ENCODE measurements at regions not wholly inside any gene's neighbourhood (a gene's known extent, or its start where the extent isn't known, plus 50 kb on each side); places are given as distances from the start of the nearest gene placed in this dataset.

GRCh38 chr5:154630410-154630809 is 124.8 kb upstream of the LARP1 start:
- H3K27me3 ChIP-seq = no peaks in the 10 kb centered on the region
- H3K4me1 ChIP-seq = no peaks in the 10 kb centered on the region
- intact Hi-C loops (cut with DNase I) = no loop called here
- H3K27ac ChIP-seq = no peak overlapping the region
- 52 to 55% methylated on average over 4 of the region's 4 CpGs for WGBS, 2 donors
- no peak overlapping the region for H3K4me3 ChIP-seq
- no peaks in the 10 kb centered on the region for H3K36me3 ChIP-seq
- no peaks in the 10 kb centered on the region for H3K9me3 ChIP-seq
- DNase-seq = no peak
- TF ChIP-seq POLR2A (IDR thresholded peaks at IDR 0.05) (no peak), CTCF (IDR thresholded peaks at IDR 0.05) (no peak)

GRCh38 chr5:154628685-154629084 is 126.5 kb upstream of the LARP1 start:
- no peaks in the 10 kb centered on the region for H3K27me3 ChIP-seq
- H3K9me3 ChIP-seq = no peaks in the 10 kb centered on the region
- TF ChIP-seq CTCF (IDR thresholded peaks at IDR 0.05) (no peak), POLR2A (IDR thresholded peaks at IDR 0.05) (no peak)
- no peak for DNase-seq
- 45 to 88% methylated on average over 1 to 2 of the region's 4 CpGs for WGBS, 2 donors
- H3K27ac ChIP-seq = no peak overlapping the region
- H3K4me1 ChIP-seq = no peaks in the 10 kb centered on the region
- intact Hi-C loops (cut with DNase I) = no loop called here
- H3K4me3 ChIP-seq = no peak overlapping the region
- no peaks in the 10 kb centered on the region for H3K36me3 ChIP-seq

- WGBS, 2 donors = 52 to 76% methylated on average over 3 to 5 of the region's 7 CpGs
- H3K4me3 ChIP-seq = no peak overlapping the region
- no peaks in the 10 kb centered on the region for H3K9me3 ChIP-seq
- no peak overlapping the region for H3K27ac ChIP-seq
- no peak for TF ChIP-seq CTCF (IDR thresholded peaks at IDR 0.05)
- TF ChIP-seq POLR2A (IDR thresholded peaks at IDR 0.05) = no peak
- H3K27me3 ChIP-seq = no peaks in the 10 kb centered on the region
- no peaks in the 10 kb centered on the region for H3K4me1 ChIP-seq
- DNase-seq = no peak
- no peaks in the 10 kb centered on the region for H3K36me3 ChIP-seq
- intact Hi-C loops (cut with DNase I) = no loop called here
Measured at GRCh38 chr5:154627698-154628678, 127.2 kb upstream of the LARP1 start.

GRCh38 chr5:154626876-154627557 is 128.2 kb upstream of the LARP1 start:
- WGBS, 2 donors = 80 to 81% methylated on average over 6 to 7 of the region's 7 CpGs
- Histone ChIP-seq H3K4me1 (no peaks in the 10 kb centered on the region), H3K27ac (no peak overlapping the region), H3K36me3 (no peaks in the 10 kb centered on the region), H3K27me3 (no peaks in the 10 kb centered on the region), H3K4me3 (no peak overlapping the region), H3K9me3 (no peaks in the 10 kb centered on the region)
- intact Hi-C loops (cut with DNase I) = no loop called here
- no peak for TF ChIP-seq POLR2A (IDR thresholded peaks at IDR 0.05)
- TF ChIP-seq CTCF (IDR thresholded peaks at IDR 0.05) = no peak
- no peak for DNase-seq

GRCh38 chr5:154625031-154625430 is 130.1 kb upstream of the LARP1 start:
- WGBS, 2 donors = 75 to 84% methylated on average over 5 of the region's 5 CpGs
- Histone ChIP-seq H3K4me1 (no peaks in the 10 kb centered on the region), H3K27ac (no peak overlapping the region), H3K4me3 (no peak overlapping the region), H3K9me3 (no peaks in the 10 kb centered on the region), H3K36me3 (no peaks in the 10 kb centered on the region), H3K27me3 (no peaks in the 10 kb centered on the region)
- no peak for DNase-seq
- no peak for TF ChIP-seq CTCF (IDR thresholded peaks at IDR 0.05)
- TF ChIP-seq POLR2A (IDR thresholded peaks at IDR 0.05) = no peak
- intact Hi-C loops (cut with DNase I) = no loop called here

Measured in esophagus squamous epithelium (tissue), 5 donors.